IPS DF 4.7 (cell line): ENCODE measurements at regions not wholly inside any gene's neighbourhood (a gene's known extent, or its start where the extent isn't known, plus 50 kb on each side); places are given as distances from the start of the nearest gene placed in this dataset.

Experiments
- DNase-seq: peaks from one replicate; pipeline ENCODE4 v3.0.0-alpha.2; 2013; ENCODE audit warnings: low spot score; ENCODE audit errors: extremely low read depth

GRCh38 chr2:150981826-150982225 lies 279.8 kb downstream of the RBM43 start:
- no peak for DNase-seq

GRCh38 chr2:150978053-150978452 lies 283.6 kb downstream of the RBM43 start:
- DNase-seq = no peak

- DNase-seq = no peak
Measured at GRCh38 chr2:150977296-150977695, 284.4 kb downstream of the RBM43 start.

DNA sequence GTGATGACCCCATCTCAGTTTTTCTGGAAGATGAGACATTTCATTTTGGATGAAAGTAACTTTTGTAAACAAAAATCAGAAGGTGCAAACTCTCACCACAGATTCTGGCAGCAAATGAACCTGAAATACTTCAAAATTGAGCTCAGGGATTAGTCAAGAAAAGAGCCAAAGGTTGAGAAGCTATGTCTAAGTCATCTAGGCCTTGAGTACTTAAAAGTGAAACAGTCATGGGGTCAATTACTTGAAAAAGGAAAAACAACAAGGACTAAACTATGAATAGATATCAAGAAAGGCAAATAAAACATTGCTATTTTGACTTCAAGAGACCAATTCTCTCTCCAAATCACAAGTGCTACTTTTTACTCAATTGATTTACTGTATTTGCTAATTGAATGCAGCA lies 285.1 kb downstream of the RBM43 start:
- DNase-seq = no peak

DNA sequence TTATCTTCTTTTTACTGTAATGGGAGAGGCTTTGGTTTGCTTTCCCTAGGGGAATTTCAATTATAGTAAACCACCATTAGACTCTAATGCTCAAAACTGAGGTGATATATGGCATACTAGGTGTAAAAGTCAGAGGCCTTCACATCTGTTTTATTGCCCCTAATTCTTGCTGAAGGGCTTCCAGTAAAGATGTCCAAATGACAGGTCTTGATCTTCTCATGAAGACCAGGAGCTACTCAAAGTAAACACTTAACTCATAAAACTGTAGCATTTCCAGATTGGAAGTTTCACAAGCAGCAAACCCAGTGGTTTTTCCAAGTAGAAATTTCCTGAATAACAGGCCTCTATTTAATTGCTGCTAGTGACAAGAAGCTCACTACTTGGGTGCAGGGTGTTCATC lies 286.8 kb downstream of the RBM43 start:
- no peak for DNase-seq

DNA sequence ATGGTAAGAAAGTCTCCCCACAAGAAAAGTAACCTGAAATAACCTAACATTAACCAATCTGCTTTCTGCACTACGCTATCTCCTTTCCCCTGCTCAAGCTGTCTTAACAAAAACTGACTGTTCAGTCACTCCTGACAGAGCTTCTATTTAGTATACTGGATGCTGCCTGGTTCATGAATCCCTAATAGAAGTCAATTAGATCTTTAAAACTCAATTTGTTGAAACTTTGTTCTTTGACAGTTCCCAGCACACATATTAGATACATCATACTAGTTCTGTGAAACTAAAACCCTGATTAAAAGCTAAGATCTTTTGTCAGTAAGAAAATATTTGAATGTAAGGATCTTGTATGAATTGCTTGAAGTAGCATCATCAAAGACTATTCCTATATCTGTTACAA lies 287.4 kb downstream of the RBM43 start:
- DNase-seq = no peak

DNA sequence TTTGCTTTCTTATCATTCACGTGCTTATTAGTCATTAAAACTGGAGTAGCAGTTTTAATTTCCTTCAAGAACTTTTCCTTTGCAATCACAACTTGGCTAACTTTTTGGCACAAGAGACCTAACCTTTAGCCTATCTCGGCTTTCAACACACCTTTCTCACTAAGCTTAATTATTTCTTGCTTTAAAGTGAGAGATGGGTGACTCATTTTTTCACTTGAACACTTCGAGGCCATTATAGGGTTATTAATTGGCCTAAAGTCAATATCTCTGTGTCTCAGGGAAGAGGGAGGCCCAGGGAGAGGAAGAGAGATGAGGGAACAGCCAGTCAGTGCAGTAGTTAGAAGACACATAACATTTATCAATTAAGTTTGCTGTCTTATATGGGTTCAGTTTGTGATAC lies 289.8 kb downstream of the RBM43 start:
- no peak for DNase-seq

DNA sequence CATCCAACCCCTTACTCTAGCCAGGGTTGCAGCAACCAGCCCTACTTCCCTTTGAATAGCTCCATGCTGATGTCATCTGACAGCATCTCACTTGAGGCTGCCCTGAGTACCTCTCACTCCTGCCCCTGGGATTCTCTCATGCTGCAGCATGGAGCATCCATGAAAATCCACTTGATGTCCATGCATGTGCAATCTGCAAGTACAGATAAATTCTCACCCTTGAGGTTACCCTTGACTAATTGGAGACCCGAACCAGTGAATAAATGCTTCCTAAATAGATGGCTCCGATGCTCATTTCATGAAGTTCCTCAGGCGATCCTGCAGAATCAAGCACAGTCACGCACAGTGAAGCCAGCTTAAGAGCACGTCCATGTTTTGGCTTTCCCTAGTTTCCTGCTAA lies 298.3 kb downstream of the RBM43 start:
- DNase-seq = no peak

- DNase-seq = no peak
Measured at GRCh38 chr2:150955231-150955630, 306.4 kb downstream of the RBM43 start.

DNA sequence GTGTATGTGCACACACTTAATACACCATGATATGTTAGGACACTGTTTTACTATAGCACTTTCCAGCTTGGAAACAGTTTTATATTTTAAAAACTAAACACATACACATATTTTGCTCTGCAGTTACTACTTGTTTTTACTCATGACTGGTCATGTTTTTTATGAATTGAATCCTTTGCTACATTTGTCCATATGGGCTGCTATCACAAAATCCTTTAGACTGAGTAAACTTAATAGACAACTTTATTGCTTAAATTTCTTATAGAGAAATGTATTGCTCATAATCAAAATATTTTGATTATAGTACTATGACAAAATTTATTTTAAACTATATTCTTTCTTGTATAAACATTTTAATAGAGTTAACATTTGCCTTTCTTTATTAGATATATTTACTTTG lies 314.8 kb downstream of the RBM43 start:
- DNase-seq = no peak

GRCh38 chr2:150944315-150944714 lies 317.3 kb downstream of the RBM43 start:
- DNase-seq = no peak

GRCh38 chr2:150939087-150939486 lies 322.6 kb downstream of the RBM43 start:
- no peak for DNase-seq

GRCh38 chr2:150938527-150938926 lies 323.1 kb downstream of the RBM43 start:
- DNase-seq = no peak

DNA sequence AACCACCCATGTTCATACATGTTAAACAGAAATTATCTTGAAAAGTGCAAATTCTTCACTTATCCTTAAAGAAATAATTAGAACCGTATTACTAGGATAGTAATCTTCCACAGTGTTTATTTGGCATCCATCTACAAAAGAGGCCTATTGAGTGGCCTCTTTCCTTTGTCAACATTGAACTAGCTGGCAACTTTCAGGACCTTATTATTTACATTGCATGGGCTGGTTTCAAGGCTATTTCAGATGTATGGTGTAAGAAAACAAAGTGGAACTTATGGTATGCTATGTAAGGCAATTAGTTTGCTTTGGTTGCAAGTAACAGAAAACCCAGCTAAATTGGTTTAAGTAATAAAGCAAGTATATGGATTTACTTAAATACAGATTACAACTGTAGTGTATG lies 324.6 kb downstream of the RBM43 start:
- no peak for DNase-seq

DNA sequence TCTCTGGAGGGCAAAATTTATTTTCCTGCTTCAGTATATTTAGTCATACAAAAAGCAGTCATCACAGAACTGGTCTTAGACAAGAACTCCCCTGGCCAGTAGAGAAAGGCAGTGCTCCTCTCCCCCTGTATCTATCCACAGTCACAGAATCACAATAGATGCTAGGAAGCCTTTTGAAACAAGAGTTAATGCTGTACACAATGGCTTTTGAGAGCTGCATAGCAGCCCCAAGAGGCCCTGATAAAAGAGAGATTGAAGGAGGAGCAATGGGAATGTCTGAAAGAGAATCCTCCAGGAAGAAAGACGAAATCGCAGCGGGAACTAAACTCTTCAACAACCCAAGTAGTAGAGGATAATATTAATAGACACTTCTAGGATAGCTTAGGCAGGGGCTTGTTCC lies 330.2 kb downstream of the RBM43 start:
- no peak for DNase-seq

- no peak for DNase-seq
Measured at GRCh38 chr2:150925611-150926010, 336.1 kb downstream of the RBM43 start.

DNA sequence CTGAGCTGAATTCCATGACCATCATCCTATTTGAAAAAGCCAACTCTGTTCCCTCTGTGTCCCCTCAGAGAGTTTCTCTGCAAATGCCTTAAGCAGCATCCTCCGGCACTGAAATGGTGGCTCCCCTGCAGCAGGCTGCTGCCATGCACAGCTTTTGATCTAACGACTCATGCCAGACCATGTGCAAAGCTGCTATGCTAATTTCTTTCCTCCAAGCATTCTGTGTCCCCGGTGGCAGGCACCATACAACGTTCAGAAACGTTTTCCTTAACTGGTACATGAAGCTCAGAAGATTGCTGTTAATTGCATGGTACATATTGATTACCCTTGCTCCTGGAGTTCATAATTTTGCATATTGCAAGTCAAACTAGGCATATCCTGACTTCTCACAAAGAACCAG lies 336.8 kb downstream of the RBM43 start:
- DNase-seq = no peak

- no peak for DNase-seq
Measured at GRCh38 chr2:150919901-150920300, 341.8 kb downstream of the RBM43 start.

GRCh38 chr2:150917961-150918713 lies 343.5 kb downstream of the RBM43 start:
- DNase-seq = no peak

GRCh38 chr2:150916467-150917396 lies 344.9 kb downstream of the RBM43 start:
- no peak for DNase-seq

- no peak for DNase-seq
Measured at GRCh38 chr2:150911766-150912280, 349.8 kb downstream of the RBM43 start.

GRCh38 chr2:150909613-150910012 lies 352.1 kb downstream of the RBM43 start:
- DNase-seq = no peak
